ENCODE measurements at regions not wholly inside any gene's neighbourhood (a gene's known extent, or its start where the extent isn't known, plus 50 kb on each side); places are given as distances from the start of the nearest gene placed in this dataset.

DNA sequence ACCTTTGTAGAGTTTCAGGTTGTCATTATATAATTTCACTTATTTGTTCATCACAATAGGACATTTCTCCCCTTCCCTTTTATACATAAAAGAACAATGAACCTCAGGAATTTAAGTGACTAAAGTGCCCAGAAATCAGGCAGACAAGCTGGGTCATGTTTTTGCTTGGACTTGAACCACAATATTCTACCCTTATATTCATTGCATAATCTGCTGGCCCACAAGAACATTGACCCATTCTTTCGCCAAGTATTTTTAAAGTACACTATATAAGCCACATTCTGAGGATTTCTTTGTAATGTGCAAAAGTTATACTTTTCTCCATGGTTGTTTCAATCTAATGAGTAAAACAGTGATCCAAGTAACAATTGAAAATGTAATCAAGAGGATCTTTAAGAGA lies 637.5 kb upstream of the SLIT2 start:
- Histone ChIP-seq H4K20me1 (ENCODE audit: control insufficient read depth, insufficient read depth, low read depth, low read length) (no peaks in the 10 kb centered on the region), H3K4me1 (ENCODE audit: control insufficient read depth, low read length) (no peaks in the 10 kb centered on the region), H3K27me3 (ENCODE audit: control insufficient read depth, low read length) (no peaks in the 10 kb centered on the region), H3K9me3 (ENCODE audit: control insufficient read depth, insufficient read depth, low read length) (peaks cover 4% of the 10 kb centered on the region; the same call in 1 of the 2 replicates), H3K79me2 (ENCODE audit: control insufficient read depth, low read length) (no peaks in the 10 kb centered on the region), H3K4me2 (ENCODE audit: low read length) (no peak overlapping the region), H3K36me3 (ENCODE audit: control insufficient read depth, low read length) (no peaks in the 10 kb centered on the region), H3K4me3 (ENCODE audit: low read length) (no peak overlapping the region), H3F3A (ENCODE audit: control insufficient read depth, insufficient read depth) (no peaks in the 10 kb centered on the region), H3K27ac (ENCODE audit: low read depth, low read length) (no peak overlapping the region), H3K9me2 (replicated peaks; ENCODE audit: control insufficient read depth, low read length) (no peaks in the 10 kb centered on the region)
- TF ChIP-seq, protein P1, sequence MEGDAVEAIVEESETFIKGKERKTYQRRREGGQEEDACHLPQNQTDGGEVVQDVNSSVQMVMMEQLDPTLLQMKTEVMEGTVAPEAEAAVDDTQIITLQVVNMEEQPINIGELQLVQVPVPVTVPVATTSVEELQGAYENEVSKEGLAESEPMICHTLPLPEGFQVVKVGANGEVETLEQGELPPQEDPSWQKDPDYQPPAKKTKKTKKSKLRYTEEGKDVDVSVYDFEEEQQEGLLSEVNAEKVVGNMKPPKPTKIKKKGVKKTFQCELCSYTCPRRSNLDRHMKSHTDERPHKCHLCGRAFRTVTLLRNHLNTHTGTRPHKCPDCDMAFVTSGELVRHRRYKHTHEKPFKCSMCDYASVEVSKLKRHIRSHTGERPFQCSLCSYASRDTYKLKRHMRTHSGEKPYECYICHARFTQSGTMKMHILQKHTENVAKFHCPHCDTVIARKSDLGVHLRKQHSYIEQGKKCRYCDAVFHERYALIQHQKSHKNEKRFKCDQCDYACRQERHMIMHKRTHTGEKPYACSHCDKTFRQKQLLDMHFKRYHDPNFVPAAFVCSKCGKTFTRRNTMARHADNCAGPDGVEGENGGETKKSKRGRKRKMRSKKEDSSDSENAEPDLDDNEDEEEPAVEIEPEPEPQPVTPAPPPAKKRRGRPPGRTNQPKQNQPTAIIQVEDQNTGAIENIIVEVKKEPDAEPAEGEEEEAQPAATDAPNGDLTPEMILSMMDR (IDR thresholded peaks at IDR 0.05; ENCODE audit: low read depth, low read length, poor library complexity, severe bottlenecking) = no peak
- TF ChIP-seq EZH2phosphoT487 (IDR thresholded peaks at IDR 0.05; ENCODE audit: borderline replicate concordance, low read length) = no peak

DNA sequence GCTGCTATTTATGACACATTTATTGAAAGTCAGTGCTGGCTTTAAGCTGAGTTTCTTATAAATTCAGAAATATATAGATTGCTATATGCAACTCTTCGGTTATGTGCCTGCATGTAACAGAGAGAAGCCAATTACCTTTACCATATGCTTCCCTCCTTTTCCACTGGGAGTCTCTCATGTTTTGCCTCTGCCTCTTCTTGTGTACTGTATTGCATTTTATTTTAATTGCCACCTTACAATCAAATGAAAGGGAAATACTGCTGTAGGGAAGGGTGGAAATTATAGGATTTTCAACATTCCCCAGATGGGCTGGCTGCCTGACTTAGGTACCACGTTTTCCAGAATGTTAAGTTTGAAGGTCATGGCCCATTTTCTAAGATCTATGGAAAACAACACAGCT lies 655.4 kb upstream of the SLIT2 start:
- Histone ChIP-seq H3K36me3 (ENCODE audit: control insufficient read depth, low read length) (no peaks in the 10 kb centered on the region), H3K4me1 (ENCODE audit: control insufficient read depth, low read length) (no peaks in the 10 kb centered on the region), H3K9me2 (replicated peaks; ENCODE audit: control insufficient read depth, low read length) (no peaks in the 10 kb centered on the region), H4K20me1 (ENCODE audit: control insufficient read depth, insufficient read depth, low read depth, low read length) (no peaks in the 10 kb centered on the region), H3K27ac (ENCODE audit: low read depth, low read length) (no peak overlapping the region), H3K27me3 (ENCODE audit: control insufficient read depth, low read length) (no peaks in the 10 kb centered on the region), H3F3A (ENCODE audit: control insufficient read depth, insufficient read depth) (no peaks in the 10 kb centered on the region), H3K79me2 (ENCODE audit: control insufficient read depth, low read length) (no peaks in the 10 kb centered on the region), H3K4me3 (ENCODE audit: low read length) (no peak overlapping the region), H3K9me3 (ENCODE audit: control insufficient read depth, insufficient read depth, low read length) (no peaks in the 10 kb centered on the region), H3K4me2 (ENCODE audit: low read length) (no peak overlapping the region)
- TF ChIP-seq, protein P1 (IDR thresholded peaks at IDR 0.05; ENCODE audit: low read depth, low read length, poor library complexity, severe bottlenecking) = no peak
- no peak for TF ChIP-seq EZH2phosphoT487 (IDR thresholded peaks at IDR 0.05; ENCODE audit: borderline replicate concordance, low read length)

DNA sequence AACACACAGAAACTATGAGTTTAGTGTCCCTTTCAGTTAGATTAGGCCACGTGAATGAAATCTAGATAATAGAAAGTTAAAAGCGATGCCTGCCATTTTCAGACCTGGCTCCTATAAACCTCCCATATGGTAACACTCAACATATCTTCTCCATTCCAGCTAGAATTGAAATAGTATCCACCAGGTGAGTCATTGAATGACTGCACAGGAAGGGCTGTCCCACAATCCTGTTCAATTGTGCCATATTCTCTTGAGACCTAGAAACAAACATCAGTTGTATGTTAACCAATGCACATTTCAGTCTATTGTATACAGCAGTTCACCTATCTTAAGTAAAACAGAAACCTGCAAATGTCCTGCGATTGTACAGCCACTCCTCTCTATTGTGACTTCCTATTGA lies 659.3 kb upstream of the SLIT2 start:
- H4K20me1 ChIP-seq (ENCODE audit: control insufficient read depth, insufficient read depth, low read depth, low read length) = no peaks in the 10 kb centered on the region
- H3F3A ChIP-seq (ENCODE audit: control insufficient read depth, insufficient read depth) = no peaks in the 10 kb centered on the region
- no peaks in the 10 kb centered on the region for H3K27me3 ChIP-seq (ENCODE audit: control insufficient read depth, low read length)
- TF ChIP-seq, protein P1 (IDR thresholded peaks at IDR 0.05; ENCODE audit: low read depth, low read length, poor library complexity, severe bottlenecking) = no peak
- TF ChIP-seq EZH2phosphoT487 (IDR thresholded peaks at IDR 0.05; ENCODE audit: borderline replicate concordance, low read length) = no peak
- H3K4me1 ChIP-seq (ENCODE audit: control insufficient read depth, low read length) = no peaks in the 10 kb centered on the region
- no peak overlapping the region for H3K27ac ChIP-seq (ENCODE audit: low read depth, low read length)
- no peaks in the 10 kb centered on the region for H3K36me3 ChIP-seq (ENCODE audit: control insufficient read depth, low read length)
- no peaks in the 10 kb centered on the region for H3K9me2 ChIP-seq (replicated peaks; ENCODE audit: control insufficient read depth, low read length)
- no peaks in the 10 kb centered on the region for H3K79me2 ChIP-seq (ENCODE audit: control insufficient read depth, low read length)
- H3K4me2 ChIP-seq (ENCODE audit: low read length) = no peak overlapping the region
- no peaks in the 10 kb centered on the region for H3K9me3 ChIP-seq (ENCODE audit: control insufficient read depth, insufficient read depth, low read length)
- H3K4me3 ChIP-seq (ENCODE audit: low read length) = no peak overlapping the region

Measured in DOHH2 (cell line).